A673 (cell line): ENCODE measurements at regions not wholly inside any gene's neighbourhood (a gene's known extent, or its start where the extent isn't known, plus 50 kb on each side); places are given as distances from the start of the nearest gene placed in this dataset.

Experiments used
- BruUV-seq: library from RNA; stranded (reverse); fragments of 400-500 nt; replicated peaks from 2 replicates; lab custom pipeline; 2021; lab: Mats Ljungman, UMichigan
- CTCF ChIA-PET: fragments of 300-600 bp; sonication (Branson Sonifier 250); formaldehyde crosslinking; loops from one replicate; lab custom pipeline; 2022; ENCODE audit warnings: antibody characterized with exemption; lab: Charles Lee
- POLR2A ChIA-PET: fragments of 300-600 bp; sonication (Branson Sonifier 250); formaldehyde crosslinking; loops from one replicate; lab custom pipeline; 2022; ENCODE audit warnings: antibody characterized with exemption; ENCODE audit not compliant: low non-redundant PET; lab: Charles Lee
- DNase-seq: peaks from one replicate; pipeline ENCODE4 v3.0.0-alpha.2; 2015; ENCODE audit warnings: low spot score
- H3K27ac ChIP-seq: fragments of 200-600 bp; sonication (generic); 2 replicates; pipeline ENCODE4 v1.5.1; 2016; ENCODE audit warnings: mixed run types, low read depth, mild to moderate bottlenecking, mixed read lengths, antibody characterized with exemption, low read length; ENCODE audit not compliant: poor library complexity, severe bottlenecking
- H3K27me3 ChIP-seq: fragments of 200-600 bp; sonication (generic); replicated peaks from 2 replicates; pipeline ENCODE4 v1.6.1; 2017; ENCODE audit warnings: mixed run types, low read depth, mild to moderate bottlenecking, mixed read lengths, antibody characterized with exemption, low read length; ENCODE audit not compliant: insufficient read depth, poor library complexity
- H3K36me3 ChIP-seq: fragments of 200-600 bp; sonication (generic); 2 replicates; pipeline ENCODE4 v1.6.1; 2016; ENCODE audit warnings: mixed run types, mild to moderate bottlenecking, mixed read lengths, antibody characterized with exemption, low read length; ENCODE audit not compliant: insufficient read depth, poor library complexity, severe bottlenecking
- H3K4me1 ChIP-seq: fragments of 200-600 bp; sonication (generic); 2 replicates; pipeline ENCODE4 v1.6.1; 2017; ENCODE audit warnings: mixed run types, mild to moderate bottlenecking, mixed read lengths, antibody characterized with exemption, low read length; ENCODE audit not compliant: insufficient read depth, poor library complexity, severe bottlenecking
- H3K4me3 ChIP-seq: fragments of 200-600 bp; sonication (generic); 2 replicates; pipeline ENCODE4 v1.5.1; 2016; ENCODE audit warnings: low read depth, mixed run types, mild to moderate bottlenecking, mixed read lengths, low read length; ENCODE audit not compliant: poor library complexity, severe bottlenecking
- H3K9me3 ChIP-seq: fragments of 200-600 bp; sonication (generic); 2 replicates; pipeline ENCODE4 v1.6.1; 2016; ENCODE audit warnings: mixed run types, low read depth, mild to moderate bottlenecking, mixed read lengths, antibody characterized with exemption, low read length; ENCODE audit not compliant: poor library complexity, severe bottlenecking
- CTCF ChIP-seq: fragments of 300-800, 200-600 bp; sonication (generic); conservative IDR thresholded peaks from 2 replicates; pipeline ENCODE4 v1.5.1; 2017; ENCODE audit warnings: low read depth, mild to moderate bottlenecking, antibody characterized with exemption, low read length, moderate library complexity, mixed read lengths
- EZH2 ChIP-seq: fragments of 200-600 bp; sonication (generic); IDR thresholded peaks from 2 replicates; pipeline ENCODE4 v1.6.1; 2017; ENCODE audit warnings: borderline replicate concordance, low read depth, mild to moderate bottlenecking, mixed read lengths, antibody characterized with exemption, low read length; ENCODE audit not compliant: poor library complexity, severe bottlenecking
- intact Hi-C: fragments of 100-400 bp; cut with micrococcal nuclease; formaldehyde crosslinking; loops from one replicate; pipeline ENCODE4 v1.10.0; 2022; ENCODE audit not compliant: unreplicated experiment

DNA sequence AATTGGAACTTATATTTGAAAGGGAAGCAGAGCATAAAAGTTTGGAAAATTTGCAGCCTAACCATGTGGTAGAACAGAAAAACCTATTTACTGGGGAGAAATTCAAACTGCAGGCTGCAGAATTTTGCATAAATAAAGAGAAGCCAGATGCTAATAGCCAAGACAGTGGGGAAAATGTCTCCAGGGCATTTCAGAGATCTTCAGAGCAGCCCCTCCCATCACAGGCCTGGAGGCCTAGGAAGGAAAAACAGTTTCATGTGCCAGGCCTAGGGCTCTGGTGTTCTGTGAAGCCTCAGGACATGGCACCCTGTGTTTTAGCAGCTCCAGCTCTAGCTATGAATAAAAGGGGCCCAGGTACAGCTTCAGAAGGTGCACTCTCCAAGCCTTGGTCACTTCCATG, 648.7 kb upstream of the FRG1 start:
- Histone ChIP-seq H3K27ac (no peak overlapping the region), H3K36me3 (no peaks in the 10 kb centered on the region), H3K9me3 (no peaks in the 10 kb centered on the region), H3K27me3 (no peaks in the 10 kb centered on the region), H3K4me1 (no peaks in the 10 kb centered on the region), H3K4me3 (no peak overlapping the region)
- ChIA-PET POLR2A (no interaction called here), CTCF (no interaction called here)
- TF ChIP-seq EZH2 (no peak), CTCF (no peak)
- no peak for DNase-seq
- intact Hi-C loops = no loop called here
- no TSS peak for BruUV-seq

DNA sequence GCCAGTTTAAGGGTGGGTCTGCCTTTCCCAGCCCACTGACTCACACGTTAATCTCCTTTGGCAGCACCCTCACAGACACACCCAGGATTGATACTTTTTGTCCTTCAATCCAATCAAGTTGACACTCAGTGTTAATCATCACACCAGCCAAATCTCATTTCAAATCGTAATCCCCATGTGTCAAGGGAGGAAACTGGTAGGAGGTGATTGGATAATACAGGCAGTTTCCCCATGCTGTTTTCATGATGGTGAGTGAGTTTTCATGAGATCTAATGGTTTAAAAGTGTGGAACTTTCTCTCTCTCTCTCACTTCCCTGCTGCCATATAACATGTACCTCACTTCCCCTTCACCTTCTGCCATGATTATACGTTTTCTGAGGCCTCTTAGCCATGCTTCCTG, 647.2 kb upstream of the FRG1 start:
- no peak overlapping the region for H3K4me3 ChIP-seq
- CTCF ChIA-PET = no interaction called here
- TF ChIP-seq CTCF (no peak), EZH2 (no peak)
- no peaks in the 10 kb centered on the region for H3K36me3 ChIP-seq
- no TSS peak for BruUV-seq
- no peaks in the 10 kb centered on the region for H3K9me3 ChIP-seq
- no peaks in the 10 kb centered on the region for H3K4me1 ChIP-seq
- H3K27ac ChIP-seq = no peak overlapping the region
- no peak for DNase-seq
- POLR2A ChIA-PET = no interaction called here
- intact Hi-C loops = no loop called here
- no peaks in the 10 kb centered on the region for H3K27me3 ChIP-seq

GRCh38 chr4:189294574-189294973, 646.1 kb upstream of the FRG1 start:
- no peak overlapping the region for H3K27ac ChIP-seq
- H3K4me3 ChIP-seq = no peak overlapping the region
- H3K36me3 ChIP-seq = no peaks in the 10 kb centered on the region
- no peaks in the 10 kb centered on the region for H3K4me1 ChIP-seq
- CTCF ChIA-PET = no interaction called here
- H3K27me3 ChIP-seq = no peaks in the 10 kb centered on the region
- H3K9me3 ChIP-seq = no peaks in the 10 kb centered on the region
- TF ChIP-seq EZH2 (no peak), CTCF (no peak)
- no TSS peak for BruUV-seq
- no peak for DNase-seq
- POLR2A ChIA-PET = no interaction called here
- intact Hi-C loops = no loop called here
